GM23248 (cell line): ENCODE measurements at regions not wholly inside any gene's neighbourhood (a gene's known extent, or its start where the extent isn't known, plus 50 kb on each side); places are given as distances from the start of the nearest gene placed in this dataset.
A peak's percentile ranks its signal among the peaks of the same experiment; 100 is the strongest.
"Not testable (repeated sequence)": the region's sequence is repeated elsewhere in the genome, so short reads cannot be mapped to it uniquely, and the experiment has no call there.

ENCODE experiments used
- DNase-seq: peaks from one replicate; pipeline ENCODE4 v3.0.0-alpha.2; 2015
- H2AFZ ChIP-seq: fragments of 200-600 bp; sonication (generic); 2 replicates; pipeline ENCODE4 v1.6.1; 2016; ENCODE audit warnings: antibody characterized with exemption
- H3F3A ChIP-seq: fragments of 200-600 bp; sonication (generic); 2 replicates; pipeline ENCODE4 v1.6.1; 2016; ENCODE audit warnings: mild to moderate bottlenecking, antibody characterized with exemption, mixed run types; ENCODE audit not compliant: insufficient read depth
- H3K27ac ChIP-seq: fragments of 200-600 bp; sonication (generic); 2 replicates; pipeline ENCODE4 v1.5.1; 2016; ENCODE audit warnings: mild to moderate bottlenecking
- H3K27me3 ChIP-seq: fragments of 200-600 bp; sonication (generic); replicated peaks from 2 replicates; pipeline ENCODE4 v1.6.1; 2016; ENCODE audit warnings: mild to moderate bottlenecking; ENCODE audit not compliant: insufficient read depth
- H3K36me3 ChIP-seq: fragments of 200-600 bp; sonication (generic); 2 replicates; pipeline ENCODE4 v1.6.1; 2016; ENCODE audit warnings: low read depth, mild to moderate bottlenecking
- H3K4me1 ChIP-seq: fragments of 200-600 bp; sonication (generic); 2 replicates; pipeline ENCODE4 v1.6.1; 2016; ENCODE audit warnings: mild to moderate bottlenecking; ENCODE audit not compliant: insufficient read depth
- H3K4me2 ChIP-seq: fragments of 200-600 bp; sonication (generic); one replicate; pipeline ENCODE4 v1.6.1; 2016; ENCODE audit warnings: mild to moderate bottlenecking; ENCODE audit not compliant: unreplicated experiment
- H3K4me3 ChIP-seq: fragments of 200-600 bp; sonication (generic); 2 replicates; pipeline ENCODE4 v1.5.1; 2016; ENCODE audit warnings: mild to moderate bottlenecking
- H3K79me2 ChIP-seq: fragments of 200-600 bp; sonication (generic); 2 replicates; pipeline ENCODE4 v1.6.1; 2016; ENCODE audit warnings: mild to moderate bottlenecking; ENCODE audit not compliant: insufficient read depth
- H3K9ac ChIP-seq: fragments of 200-600 bp; sonication (generic); 2 replicates; pipeline ENCODE4 v1.6.1; 2016; ENCODE audit warnings: mild to moderate bottlenecking
- H3K9me2 ChIP-seq: fragments of 200-600 bp; sonication (generic); 2 replicates; pipeline ENCODE4 v1.6.1; 2016; ENCODE audit warnings: mixed run types, mild to moderate bottlenecking, moderate library complexity; ENCODE audit not compliant: insufficient read depth
- H3K9me3 ChIP-seq: fragments of 200-600 bp; sonication (generic); one replicate; pipeline ENCODE4 v1.6.1; 2017; ENCODE audit warnings: low read depth
- H4K20me1 ChIP-seq: fragments of 200-600 bp; sonication (generic); 2 replicates; pipeline ENCODE4 v1.6.0; 2016; ENCODE audit not compliant: insufficient read depth
- EZH2 ChIP-seq: fragments of 200-600 bp; sonication (generic); IDR thresholded peaks from 2 replicates; pipeline ENCODE4 v1.6.1; 2018; ENCODE audit warnings: antibody characterized with exemption, mild to moderate bottlenecking; ENCODE audit not compliant: insufficient read depth, poor library complexity, severe bottlenecking
- EZH2phosphoT487 ChIP-seq: fragments of 200-600 bp; sonication (generic); IDR thresholded peaks from 2 replicates; pipeline ENCODE4 v1.6.1; 2018; ENCODE audit warnings: antibody characterized with exemption, moderate library complexity, mild to moderate bottlenecking, low read depth; ENCODE audit not compliant: insufficient read depth
- WGBS, 2 experiments: methylation state at CpG; one replicate each; pipeline ENCODE4 v1.1.6; 2015 to 2017; ENCODE audit warnings: low lambda C conversion rate in 2 of 2, low coverage in 1 of 2; ENCODE audit errors: missing lambda C conversion rate in 2 of 2; 5-methylcytosine and 5-hydroxymethylcytosine counted together
- in situ Hi-C: fragments of 300-500 bp; cut with MboI; formaldehyde crosslinking; loops from 2 replicates; pipeline ENCODE4 v1.15.0; 2020

DNA sequence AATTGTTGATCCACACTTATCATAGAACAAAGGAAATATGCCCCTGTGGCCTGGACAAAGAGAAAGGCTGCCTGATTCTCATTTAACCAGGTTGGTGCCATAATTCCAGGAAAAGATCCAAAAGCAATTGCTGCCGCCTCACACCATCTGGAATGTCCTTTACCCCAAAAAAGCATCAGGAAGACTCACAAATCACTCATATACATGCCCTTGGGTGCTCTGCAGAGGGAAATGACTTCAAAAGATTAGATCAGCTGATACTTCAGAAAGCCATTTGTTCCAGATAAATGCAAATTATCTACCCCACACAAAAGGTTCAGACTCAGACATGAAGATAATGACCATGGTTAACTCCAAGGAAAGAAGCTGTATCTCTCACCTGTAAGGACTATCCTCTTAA lies 285.8 kb downstream of the C1D start:
- Histone ChIP-seq H3K27me3 (no peaks in the 10 kb centered on the region; the same call in 1 of the 2 replicates), H3K36me3 (no peaks in the 10 kb centered on the region), H4K20me1 (no peaks in the 10 kb centered on the region), H3K9me2 (no peaks in the 10 kb centered on the region; the same call in 1 of the 2 replicates), H3K4me3 (no peak overlapping the region), H3F3A (no peaks in the 10 kb centered on the region), H3K79me2 (no peaks in the 10 kb centered on the region), H3K4me1 (0 out of 2 replicates have a peak, but pooled peaks cover 6% of the 10 kb centered on the region), H2AFZ (no peak overlapping the region), H3K27ac (no peak overlapping the region), H3K9me3 (no peaks in the 10 kb centered on the region), H3K9ac (no peak overlapping the region), H3K4me2 (no peak overlapping the region)
- no peak for TF ChIP-seq EZH2phosphoT487
- TF ChIP-seq EZH2, result no peak
- WGBS, 2 experiments, result 95% methylated on average over 1 of the region's 1 CpG
- DNase-seq, result no peak
- in situ Hi-C loops, result no loop called here

GRCh38 chr2:67777836-67778429 lies 284.9 kb downstream of the C1D start:
- H3K9me2 ChIP-seq, result no peaks in the 10 kb centered on the region; the same call in 1 of the 2 replicates
- no peaks in the 10 kb centered on the region; the same call in 1 of the 2 replicates for H3K27me3 ChIP-seq
- no peak overlapping the region for H3K4me3 ChIP-seq
- no peak overlapping the region for H3K27ac ChIP-seq
- WGBS, 2 experiments, result 92 to 95% methylated on average over 1 of the region's 1 CpG
- H3F3A ChIP-seq, result no peaks in the 10 kb centered on the region
- TF ChIP-seq EZH2 (no peak), EZH2phosphoT487 (no peak)
- in situ Hi-C loops, result no loop called here
- H3K4me1 ChIP-seq, result 0 out of 2 replicates have a peak, but pooled peaks cover 6% of the 10 kb centered on the region
- no peaks in the 10 kb centered on the region for H3K79me2 ChIP-seq
- DNase-seq, result no peak
- H3K9me3 ChIP-seq, result no peaks in the 10 kb centered on the region
- H3K9ac ChIP-seq, result no peak overlapping the region
- no peak overlapping the region for H3K4me2 ChIP-seq
- no peaks in the 10 kb centered on the region for H4K20me1 ChIP-seq
- H2AFZ ChIP-seq, result no peak overlapping the region
- H3K36me3 ChIP-seq, result no peaks in the 10 kb centered on the region

DNA sequence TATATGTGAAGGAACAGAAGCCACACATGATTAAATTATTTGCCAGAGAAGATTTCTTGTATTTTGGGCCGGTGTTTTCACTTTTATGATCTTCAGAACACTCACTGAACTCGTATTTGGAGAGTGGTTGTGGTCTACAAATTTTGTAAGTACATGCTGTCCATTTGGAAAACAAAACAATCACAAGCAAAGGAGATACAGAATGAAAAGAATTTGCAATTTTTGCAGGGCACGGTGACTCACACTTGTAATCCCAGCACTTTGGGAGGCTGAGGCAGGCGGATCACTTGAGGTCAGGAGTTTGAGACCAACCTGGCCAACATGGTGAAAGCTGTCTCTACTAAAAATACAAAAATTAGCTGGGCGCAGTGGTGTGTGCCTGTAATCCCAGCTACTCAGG lies 282.0 kb downstream of the C1D start:
- 7 to 9% methylated on average over 5 of the region's 5 CpGs for WGBS, 2 experiments
- DNase-seq, result peak; percentile 9

DNA sequence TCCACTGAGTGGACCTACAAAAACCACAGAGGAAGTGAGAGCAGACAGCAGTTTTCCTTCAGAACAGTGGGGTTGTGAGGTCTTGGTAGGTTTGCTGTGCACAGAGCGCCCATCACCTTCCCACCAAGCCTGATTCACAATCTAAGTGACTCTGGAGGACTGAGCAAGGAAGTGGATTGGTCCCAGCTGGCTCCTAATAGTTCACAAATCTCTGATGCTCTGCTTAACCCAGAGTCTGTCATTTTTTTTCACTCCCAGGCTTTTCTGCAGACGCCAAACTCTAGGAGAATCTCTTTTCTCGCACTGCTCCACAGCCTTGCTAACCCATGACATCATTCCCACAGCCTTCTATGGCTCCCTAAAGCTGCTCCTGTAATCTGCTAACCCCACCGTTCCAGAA lies 280.4 kb downstream of the C1D start:
- DNase-seq, result peak; percentile 23
- TF ChIP-seq EZH2 (no peak), EZH2phosphoT487 (no peak)
- WGBS, 2 experiments, result 34 to 35% methylated on average over 4 of the region's 4 CpGs

More for the DNA sequence above, 282.0 kb downstream of the C1D start:
- H3K79me2 ChIP-seq, H3K4me2 ChIP-seq, H4K20me1 ChIP-seq, H3K4me1 ChIP-seq, H3K36me3 ChIP-seq, H3F3A ChIP-seq, H3K4me3 ChIP-seq, H3K9ac ChIP-seq, in situ Hi-C loops, H3K9me3 ChIP-seq, H3K27ac ChIP-seq, H3K9me2 ChIP-seq, H3K27me3 ChIP-seq: not testable (repeated sequence)
- peak overlapping the region; percentile 34; the same call in 1 of the 2 replicates for H2AFZ ChIP-seq

More for the DNA sequence above, 280.4 kb downstream of the C1D start:
- H3K36me3 ChIP-seq, result no peaks in the 10 kb centered on the region
- H3K4me1 ChIP-seq, result 0 out of 2 replicates have a peak, but pooled peaks cover 6% of the 10 kb centered on the region
- no peaks in the 10 kb centered on the region for H3K9me3 ChIP-seq
- no peaks in the 10 kb centered on the region for H3K79me2 ChIP-seq
- H3K9ac ChIP-seq, result no peak overlapping the region
- H3K4me3 ChIP-seq, result no peak overlapping the region
- H3K27ac ChIP-seq, result no peak overlapping the region
- H3K27me3 ChIP-seq, result no peaks in the 10 kb centered on the region
- H3K4me2 ChIP-seq, result no peak overlapping the region
- no peaks in the 10 kb centered on the region; the same call in 1 of the 2 replicates for H3K9me2 ChIP-seq
- no peaks in the 10 kb centered on the region for H3F3A ChIP-seq
- in situ Hi-C loops, result no loop called here
- H4K20me1 ChIP-seq, result no peaks in the 10 kb centered on the region
- peak overlapping the region; percentile 70 for H2AFZ ChIP-seq
